ENCODE measurements at regions not wholly inside any gene's neighbourhood (a gene's known extent, or its start where the extent isn't known, plus 50 kb on each side); places are given as distances from the start of the nearest gene placed in this dataset.
"Not testable (repeated sequence)": the region's sequence is repeated elsewhere in the genome, so short reads cannot be mapped to it uniquely, and the experiment has no call there.

DNA sequence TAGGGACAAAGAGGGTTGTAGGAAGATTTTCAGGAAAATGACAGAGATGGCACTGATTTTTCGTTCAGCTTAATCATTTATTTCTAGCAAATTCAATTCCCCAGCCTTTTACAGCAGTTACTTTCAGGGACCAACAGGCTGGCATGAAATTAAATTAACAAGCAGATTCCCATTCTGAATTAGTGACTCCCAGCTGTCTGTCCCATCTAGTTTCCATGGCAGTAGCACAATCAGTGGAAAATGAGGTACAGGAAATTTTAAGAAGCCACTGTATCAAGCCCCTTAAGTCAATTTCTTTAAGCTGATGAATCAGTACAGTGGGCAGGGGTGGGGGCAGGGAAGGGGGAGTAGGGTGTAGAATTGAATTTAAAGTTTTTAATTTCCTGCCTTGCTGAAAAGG lies 121.1 kb upstream of the TEX13C start:
- no peak for DNase-seq (ENCODE audit: low spot score)

- no peak for DNase-seq (ENCODE audit: low spot score)
These were observed 117.0 kb upstream of the TEX13C start for GRCh38 chrX:125202591-125203248.

- no peak for DNase-seq (ENCODE audit: low spot score)
These were observed 116.3 kb upstream of the TEX13C start for GRCh38 chrX:125203365-125203736.

GRCh38 chrX:125203737-125204578 lies 115.7 kb upstream of the TEX13C start:
- peak; percentile 11 for DNase-seq (ENCODE audit: low spot score)

- no peak for DNase-seq (ENCODE audit: low spot score)
These were observed 115.0 kb upstream of the TEX13C start for GRCh38 chrX:125204681-125205132.

DNA sequence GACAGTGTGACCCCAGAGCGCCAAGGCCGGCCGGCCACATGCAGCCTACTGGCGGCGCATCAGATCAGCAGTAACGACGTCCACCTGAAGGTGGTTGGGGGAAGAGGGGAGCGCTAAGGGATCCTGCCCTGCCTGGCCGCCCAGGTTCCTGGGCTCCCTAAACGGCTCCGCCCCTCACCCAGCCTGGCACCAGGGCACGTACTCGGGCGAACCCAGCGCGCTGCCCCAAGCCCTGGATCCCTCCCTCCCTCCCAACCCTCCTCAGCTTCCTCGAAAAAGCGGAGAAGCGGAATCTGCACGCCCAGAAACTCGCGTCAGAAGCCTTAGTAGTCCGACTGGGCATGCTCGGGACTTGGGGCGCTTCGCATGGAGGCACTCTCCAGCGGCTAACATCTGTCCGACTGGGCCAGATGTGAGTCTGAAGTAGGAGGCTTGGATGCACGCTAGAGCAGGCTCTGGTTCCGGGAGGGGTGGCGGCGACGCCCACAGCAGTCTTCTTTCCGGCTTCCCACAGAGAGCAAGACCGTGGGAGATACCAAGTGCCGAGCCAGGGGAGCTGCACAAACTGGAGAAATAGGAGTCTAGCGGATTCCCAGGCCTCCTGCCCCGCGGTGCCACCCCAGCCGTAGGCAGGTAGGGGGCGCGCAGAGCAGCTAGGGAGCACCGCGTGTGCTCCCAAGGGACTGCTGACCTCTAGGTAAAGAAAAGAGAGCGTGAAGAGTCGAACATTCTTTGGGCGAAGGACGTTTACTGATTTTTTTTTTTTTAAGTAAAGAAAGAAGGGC lies 114.3 kb upstream of the TEX13C start:
- DNase-seq (ENCODE audit: low spot score): peak; percentile 17

GRCh38 chrX:125205918-125206665 lies 113.6 kb upstream of the TEX13C start:
- DNase-seq (ENCODE audit: low spot score): peak; percentile 2

DNA sequence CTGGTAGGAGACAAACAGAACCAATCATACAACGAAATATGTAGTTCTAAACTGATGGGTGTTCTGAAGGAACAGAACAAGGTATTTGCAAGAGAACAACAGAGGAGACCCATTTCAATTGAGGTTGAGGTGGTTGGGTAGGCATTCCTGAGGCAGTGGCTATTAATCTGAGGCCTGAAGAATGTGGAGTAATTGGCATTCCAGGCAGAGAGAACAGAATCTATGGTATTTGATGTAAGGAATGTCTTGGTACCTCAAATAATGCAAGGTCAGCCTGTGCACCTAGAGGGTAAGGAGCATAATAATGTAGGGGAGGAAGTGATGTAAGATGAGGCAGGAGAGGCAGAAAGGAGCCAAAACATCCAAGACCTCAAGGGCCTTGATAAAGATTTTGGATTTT lies 109.5 kb upstream of the TEX13C start:
- no peak for DNase-seq (ENCODE audit: low spot score)

GRCh38 chrX:125219852-125220251 lies 99.8 kb upstream of the TEX13C start:
- no peak for DNase-seq (ENCODE audit: low spot score)

DNA sequence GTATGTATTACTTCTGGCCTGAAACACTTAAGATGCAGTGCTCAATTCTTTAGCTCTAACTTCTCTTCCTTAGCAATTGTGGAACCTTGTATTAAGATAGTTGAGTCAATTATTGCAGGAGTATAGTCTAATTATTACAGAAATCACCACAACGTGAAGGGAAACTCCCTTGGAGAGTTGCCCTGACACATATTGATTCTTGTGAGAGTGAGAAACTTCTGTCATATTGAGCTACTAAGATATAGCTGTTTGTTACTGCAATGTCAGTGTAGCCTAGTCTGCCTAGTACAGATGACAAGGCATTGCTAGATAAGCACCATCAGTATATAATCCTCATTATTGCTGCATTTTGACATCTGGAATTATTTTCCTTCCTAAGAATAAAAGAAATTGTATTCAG lies 82.7 kb upstream of the TEX13C start:
- no peak for DNase-seq (ENCODE audit: low spot score)

GRCh38 chrX:125248931-125249330 lies 70.7 kb upstream of the TEX13C start:
- no peak for DNase-seq (ENCODE audit: low spot score)

GRCh38 chrX:125255759-125256158 lies 63.9 kb upstream of the TEX13C start:
- not testable (repeated sequence) for DNase-seq (ENCODE audit: low spot score)

- no peak for DNase-seq (ENCODE audit: low spot score)
These were observed 56.8 kb upstream of the TEX13C start for GRCh38 chrX:125262836-125263235.

- DNase-seq (ENCODE audit: low spot score): no peak
These were observed 53.5 kb upstream of the TEX13C start for GRCh38 chrX:125266153-125266660.
